HG03108 (cell line): ENCODE measurements at regions not wholly inside any gene's neighbourhood (a gene's known extent, or its start where the extent isn't known, plus 50 kb on each side); places are given as distances from the start of the nearest gene placed in this dataset.

ENCODE experiments used
- ATAC-seq: cut with Tn5 transposase; IDR thresholded peaks from one replicate; pipeline ENCODE4 v1.9.1; 2021; ENCODE audit warnings: moderate library complexity; ENCODE audit not compliant: unreplicated experiment

DNA sequence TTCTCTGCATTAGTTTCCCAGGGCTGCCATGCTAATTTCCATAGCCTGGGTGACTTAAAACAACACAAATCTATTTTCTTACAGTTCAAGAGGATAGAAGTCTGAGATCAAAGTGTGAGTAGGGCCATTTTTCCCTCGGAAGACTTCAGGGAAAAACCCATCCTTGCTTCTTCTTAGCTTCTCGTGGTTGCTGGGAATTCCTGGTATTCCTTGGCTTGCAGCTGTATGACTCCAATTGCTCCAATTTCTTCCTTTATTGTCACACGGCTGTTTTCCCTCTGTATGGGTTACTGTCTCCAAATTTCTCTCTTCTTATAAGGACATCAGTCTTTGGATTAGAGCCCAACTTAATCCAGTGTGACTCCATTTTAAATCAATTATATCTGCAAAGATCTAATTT is 128.4 kb upstream of the JAG1 start:
- ATAC-seq = no peak

DNA sequence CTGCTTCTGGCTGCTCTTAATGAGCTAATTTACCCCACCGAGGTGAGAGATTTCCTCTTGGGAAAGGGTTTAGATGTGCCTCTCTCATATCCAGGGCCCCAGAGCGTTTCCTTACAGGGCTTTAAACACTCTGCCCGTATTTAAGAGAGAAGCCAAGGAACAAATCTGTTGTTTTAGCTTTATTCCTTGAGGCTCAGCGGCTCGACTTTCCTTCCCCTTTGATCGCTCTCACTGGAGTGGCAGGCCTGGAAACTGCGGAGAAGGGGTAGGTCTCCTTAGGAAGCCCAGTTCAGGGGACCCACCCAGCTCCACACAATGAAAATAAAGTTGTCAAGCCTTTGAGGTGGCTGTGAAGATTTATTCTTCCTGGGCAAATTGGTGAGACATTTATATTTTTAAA is 132.0 kb upstream of the JAG1 start:
- ATAC-seq = no peak

DNA sequence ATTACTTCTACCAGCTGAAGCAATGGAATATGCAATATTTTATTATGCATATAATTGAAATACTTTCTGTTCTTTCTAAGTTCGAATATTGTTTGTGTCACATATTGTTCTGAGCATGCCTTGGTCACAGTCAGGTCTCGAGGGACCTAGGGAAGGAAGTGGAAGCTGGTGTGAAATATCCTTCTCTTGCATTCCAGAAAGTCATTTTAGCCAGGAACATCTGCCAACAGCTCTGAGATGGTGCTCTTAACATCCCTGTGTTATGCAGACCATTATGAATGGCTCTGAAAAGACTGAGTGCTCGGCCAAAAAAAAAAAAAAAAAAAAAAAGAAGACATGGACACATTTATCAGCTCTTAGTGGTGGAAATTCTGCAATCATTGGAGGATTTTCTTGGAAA is 132.7 kb upstream of the JAG1 start:
- no peak for ATAC-seq

DNA sequence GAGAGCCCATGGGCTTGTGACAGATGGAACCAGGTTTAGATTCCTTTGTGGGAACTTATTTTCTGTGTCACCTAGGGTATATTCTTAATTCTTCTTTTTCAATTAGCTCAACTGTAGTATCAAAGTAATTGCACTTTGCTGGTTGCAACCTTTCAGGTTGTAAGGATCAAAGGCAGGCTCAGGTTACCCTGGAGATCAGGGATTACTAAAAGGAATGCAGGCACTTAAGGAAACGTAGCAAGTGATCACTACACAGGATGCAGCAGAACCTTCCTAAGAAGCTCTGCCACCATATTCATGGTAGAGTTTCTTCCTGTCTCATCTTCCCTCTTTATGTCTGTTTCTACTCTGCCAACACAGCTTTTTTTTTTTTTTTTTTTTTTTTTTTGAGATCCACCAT is 133.2 kb upstream of the JAG1 start:
- no peak for ATAC-seq

DNA sequence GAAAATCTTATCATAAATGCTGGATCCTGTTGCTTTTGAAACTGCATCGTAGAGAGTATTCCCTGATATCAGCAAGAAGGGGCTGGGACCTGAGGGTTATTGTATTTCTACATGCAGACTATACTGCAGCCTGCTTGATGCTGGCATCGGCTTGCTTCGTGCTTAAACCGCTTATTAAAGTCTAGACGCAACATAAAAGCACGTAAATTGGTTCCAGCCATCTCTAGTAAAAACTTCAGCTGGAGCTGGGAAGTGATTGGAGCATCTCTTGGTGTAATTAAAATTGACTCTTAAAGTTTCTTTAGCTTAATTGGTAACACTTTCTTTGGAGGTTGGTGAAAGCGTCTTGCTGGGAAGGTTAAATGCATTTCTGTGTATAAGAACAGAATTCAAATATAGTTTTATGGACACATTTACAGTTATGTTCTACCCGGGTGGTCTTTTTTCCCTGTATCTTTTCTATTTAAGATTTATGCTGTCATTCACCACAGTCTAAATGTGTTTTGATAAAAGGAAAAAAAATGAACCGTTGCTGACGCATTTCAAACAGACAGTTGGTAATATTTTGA is 139.0 kb upstream of the JAG1 start:
- ATAC-seq = no peak

DNA sequence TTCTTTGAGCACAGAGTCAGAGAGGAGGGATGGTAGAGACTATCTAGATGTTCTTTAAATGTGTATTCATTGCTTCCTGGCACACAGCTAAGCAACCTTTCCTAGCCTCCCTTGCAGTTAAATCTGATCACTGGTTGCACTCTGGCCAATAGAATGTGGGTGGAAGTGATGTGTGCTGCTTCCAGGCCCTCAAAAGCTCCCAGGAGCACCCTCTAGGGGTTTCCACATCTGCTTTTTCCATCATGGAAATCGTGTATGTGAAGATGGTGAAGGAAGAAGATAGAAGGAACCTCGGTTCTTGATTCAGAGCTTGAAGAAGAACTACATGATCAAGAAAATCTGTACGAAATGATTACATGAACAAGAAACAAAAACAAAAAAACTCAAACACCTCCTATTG is 149.8 kb upstream of the JAG1 start:
- ATAC-seq = no peak

DNA sequence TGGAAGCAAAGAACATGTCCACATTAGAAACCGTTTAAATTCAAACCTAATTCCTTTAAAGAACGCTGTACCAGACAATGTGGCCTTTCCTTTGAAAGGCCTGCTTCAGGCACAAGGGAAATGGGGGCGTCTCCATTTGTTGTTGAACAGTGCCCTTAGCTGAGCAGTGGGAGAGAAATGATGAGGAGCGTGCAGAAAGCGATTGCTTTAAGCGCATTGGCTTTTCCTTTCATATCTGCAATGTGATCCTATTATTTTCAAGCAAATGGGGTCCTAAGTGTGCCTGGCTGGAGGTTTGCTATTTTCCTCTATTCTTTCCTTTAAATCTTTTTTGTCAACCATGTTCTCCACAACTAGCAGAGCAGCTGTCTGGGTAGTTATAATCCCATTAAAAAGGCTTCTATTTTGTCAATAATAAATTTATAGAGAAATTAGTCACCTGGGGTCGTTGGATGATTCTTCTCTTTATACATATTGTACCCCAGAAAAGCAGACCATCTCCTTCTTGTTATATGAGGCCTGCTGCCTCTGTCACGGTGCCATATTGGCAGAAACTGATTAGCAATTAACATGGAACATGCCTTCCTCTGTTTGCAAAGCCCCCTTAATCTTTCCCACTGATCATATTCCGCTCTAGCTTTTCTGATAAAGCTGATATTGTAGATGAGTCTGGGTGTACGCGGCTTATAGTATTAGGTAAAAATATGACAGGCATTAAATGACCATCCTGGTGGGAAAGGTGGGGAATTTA is 151.1 kb upstream of the JAG1 start:
- ATAC-seq = no peak

DNA sequence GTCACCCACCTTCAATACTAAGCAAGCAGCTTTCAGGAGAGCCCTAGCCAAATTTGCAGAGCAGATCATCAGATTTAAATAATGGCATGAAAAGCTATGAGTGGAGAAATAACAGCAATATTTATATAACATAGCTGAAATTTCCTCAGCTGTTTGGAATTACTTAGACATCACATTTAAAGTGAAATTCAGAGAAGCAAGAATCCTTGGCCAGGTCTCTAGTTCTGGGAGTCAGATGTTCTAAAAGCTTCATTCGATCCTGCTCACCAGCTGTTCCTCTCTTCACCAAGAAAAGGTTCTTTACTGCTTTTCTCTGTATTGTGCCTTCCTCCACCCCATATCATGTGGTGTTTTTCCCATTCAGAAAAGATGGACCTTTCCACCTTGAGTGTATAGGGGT is 152.3 kb upstream of the JAG1 start:
- ATAC-seq = no peak

DNA sequence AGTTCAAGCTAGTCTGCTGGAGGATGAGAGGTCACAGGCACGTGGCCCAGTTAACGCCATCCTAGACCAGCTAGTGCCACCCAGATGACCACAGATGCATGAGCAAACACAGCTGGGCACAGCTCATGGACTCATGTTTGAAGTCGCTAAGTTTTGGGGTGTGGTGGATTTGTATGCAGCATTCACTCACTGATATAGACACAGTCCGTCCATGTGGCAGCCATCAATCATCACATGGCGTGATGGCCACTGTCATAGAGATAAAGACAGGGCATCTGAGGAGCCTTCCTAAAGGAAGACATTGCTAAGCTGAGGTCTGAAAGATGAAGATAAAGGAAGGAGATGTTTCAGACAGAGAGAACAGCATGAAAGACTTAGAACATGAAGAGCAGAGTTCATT is 154.4 kb upstream of the JAG1 start:
- ATAC-seq = no peak

DNA sequence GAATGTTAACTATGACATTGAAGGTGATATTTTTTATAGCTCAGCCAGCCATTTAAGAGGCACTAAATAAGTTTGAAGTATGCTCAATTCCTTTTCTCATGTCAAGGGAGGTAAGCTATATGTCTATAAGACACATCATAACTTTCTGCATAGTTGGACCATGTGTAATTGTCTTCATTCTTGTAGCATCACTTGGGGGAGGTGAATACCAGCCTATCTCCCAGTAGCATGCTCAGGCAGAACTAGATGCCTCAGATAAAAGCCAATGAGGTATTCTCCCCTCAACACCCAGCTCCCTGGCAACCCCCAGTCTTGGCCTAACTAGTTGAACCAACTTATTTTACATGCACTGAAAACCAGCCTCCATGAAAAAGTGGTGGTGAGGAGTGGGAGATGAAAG is 158.3 kb upstream of the JAG1 start:
- ATAC-seq = no peak

DNA sequence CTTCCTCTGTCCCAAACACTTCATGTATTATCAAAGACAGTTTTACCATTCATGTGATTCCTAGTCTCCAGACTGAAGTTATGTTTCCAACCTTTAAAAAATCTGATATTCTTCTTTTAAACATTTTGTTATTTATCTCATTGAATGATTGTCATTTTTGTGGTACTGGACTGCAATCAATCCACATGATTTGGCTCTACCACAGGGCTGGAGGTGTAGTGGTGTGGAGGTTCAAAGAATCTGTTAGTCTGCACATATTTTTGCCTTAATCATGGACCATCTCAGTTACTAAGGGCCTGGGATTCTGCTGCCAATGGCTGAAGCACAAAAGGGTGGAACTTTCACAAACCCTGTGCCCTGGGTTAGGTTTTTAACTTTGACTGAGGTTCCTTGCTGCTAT is 164.1 kb upstream of the JAG1 start:
- no peak for ATAC-seq

DNA sequence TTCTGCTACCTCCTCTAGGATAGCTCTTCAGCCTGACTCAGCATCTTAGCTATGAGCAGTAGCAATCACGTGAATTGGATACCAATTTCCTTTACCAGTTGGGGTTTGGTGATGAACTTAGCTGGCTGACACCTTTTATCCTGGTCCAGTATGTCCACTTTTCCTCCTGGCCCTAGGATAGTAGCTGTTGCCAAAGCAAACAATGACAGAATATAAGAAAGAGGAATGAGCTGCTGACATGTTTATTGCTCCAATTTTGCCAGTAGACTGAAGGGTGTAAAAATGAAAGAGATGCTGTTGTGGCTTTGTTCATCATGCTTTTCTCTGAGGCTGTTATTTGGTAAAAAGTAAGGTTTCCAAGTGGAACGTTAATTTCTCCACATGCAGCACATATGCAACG is 168.3 kb upstream of the JAG1 start:
- no peak for ATAC-seq

DNA sequence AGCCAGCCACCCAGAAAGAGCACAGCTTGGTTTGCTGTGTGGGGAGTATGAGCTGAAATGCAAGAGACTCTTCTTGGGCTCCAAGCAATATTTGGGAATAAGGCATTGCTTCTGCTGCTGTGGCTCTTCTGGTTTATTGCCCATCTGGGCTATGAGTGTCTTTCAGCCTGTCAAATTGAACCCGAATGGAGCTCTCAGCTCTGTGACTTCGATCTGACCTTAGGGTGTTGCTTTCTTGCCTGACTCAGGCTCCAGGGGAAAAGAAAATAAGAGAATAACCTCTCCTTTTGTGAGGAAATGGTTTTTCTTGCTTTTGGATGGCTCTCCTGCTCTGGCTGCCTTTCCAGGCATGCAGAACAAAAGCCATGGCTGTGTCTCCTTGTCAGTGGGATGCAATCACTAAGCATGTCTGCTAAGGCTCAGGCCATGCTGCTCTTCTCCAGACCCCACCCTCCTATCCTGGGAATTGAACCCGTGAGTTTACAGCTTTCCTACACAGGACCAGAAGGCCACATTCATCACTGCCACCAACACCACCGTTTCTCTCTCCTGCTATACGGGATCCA is 169.4 kb upstream of the JAG1 start:
- no peak for ATAC-seq

DNA sequence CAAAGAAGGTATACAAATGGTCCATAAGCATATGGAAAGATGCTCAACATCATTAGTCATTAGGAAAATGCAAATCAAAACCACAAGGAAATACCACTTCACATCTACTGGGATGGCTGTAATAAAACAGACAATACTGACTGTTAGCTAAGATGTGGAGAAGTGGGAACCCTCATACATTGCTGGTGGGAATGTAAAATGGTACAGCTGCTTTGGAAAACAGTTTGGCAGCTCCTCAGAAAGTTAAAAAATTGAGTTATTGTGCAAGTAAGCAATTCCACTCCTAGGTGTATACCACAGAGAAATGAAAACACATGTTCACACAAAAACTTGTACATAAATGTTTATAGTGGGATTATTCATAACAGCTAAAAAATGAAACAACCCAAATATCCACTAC is 173.0 kb upstream of the JAG1 start:
- ATAC-seq = no peak

DNA sequence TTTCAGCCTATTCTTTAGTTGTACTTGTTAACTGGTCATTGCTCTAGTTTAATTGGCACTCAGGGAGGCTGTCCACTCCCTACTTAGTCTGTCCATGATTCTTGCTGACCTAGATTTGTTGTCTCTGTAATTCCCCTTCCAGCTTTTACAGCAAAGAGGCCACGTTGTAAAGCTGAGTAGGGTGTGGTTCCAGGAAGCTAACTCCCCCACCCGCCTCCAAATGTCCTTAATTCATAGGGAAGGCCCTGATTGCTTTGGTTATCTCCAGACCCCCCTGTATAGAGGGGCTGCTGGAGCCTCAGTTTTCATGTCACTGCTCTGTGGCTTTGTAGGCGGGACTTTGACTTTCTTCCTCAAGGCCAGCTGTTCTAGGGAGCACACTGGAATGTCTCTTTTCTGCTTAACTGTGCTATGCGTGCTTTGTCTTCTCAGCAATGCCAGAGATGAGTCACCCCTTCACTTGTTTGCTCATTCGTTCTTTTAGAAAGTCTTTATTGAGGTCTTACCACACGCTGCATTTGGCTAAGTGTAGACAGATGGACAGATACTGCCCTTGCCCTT is 175.1 kb upstream of the JAG1 start:
- no peak for ATAC-seq

DNA sequence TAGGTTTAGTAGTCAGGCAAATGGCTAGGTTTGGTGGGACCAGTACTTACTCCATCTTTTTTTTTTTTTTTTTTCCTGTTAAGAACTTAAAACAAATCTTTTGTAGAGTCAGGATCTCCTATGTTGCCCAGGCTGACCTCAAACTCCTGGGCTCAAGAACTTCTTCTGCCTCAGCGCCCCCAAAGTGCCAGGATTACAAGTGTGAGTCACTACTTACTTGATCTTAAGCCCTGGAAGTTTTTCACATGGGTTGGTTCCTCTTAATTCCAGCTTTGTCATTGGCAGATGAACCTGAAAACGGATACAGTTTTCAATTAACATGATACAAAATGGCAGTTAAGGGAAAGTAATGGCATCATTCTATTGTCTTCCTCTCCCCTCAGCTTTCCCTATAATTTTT is 179.4 kb upstream of the JAG1 start:
- no peak for ATAC-seq

DNA sequence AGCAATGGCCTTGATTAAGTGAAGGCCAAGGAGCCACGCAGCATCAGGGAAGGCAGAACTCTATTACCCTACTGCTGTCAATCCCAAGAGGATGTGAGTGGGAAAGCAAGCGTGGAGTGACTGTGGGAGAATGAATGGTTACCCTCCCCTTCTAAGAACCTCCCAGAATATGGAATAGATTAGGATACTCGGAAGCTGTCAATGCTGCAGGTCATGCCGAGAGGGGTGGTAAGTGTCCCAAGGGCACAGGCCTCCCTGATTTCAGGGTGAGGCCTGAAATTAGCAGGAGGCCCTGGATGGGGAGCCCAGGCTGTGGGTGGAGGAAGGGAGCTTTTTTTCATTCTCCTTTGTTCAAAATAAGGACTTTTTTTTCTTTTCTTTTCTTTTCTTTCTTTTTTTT is 179.9 kb upstream of the JAG1 start:
- no peak for ATAC-seq

DNA sequence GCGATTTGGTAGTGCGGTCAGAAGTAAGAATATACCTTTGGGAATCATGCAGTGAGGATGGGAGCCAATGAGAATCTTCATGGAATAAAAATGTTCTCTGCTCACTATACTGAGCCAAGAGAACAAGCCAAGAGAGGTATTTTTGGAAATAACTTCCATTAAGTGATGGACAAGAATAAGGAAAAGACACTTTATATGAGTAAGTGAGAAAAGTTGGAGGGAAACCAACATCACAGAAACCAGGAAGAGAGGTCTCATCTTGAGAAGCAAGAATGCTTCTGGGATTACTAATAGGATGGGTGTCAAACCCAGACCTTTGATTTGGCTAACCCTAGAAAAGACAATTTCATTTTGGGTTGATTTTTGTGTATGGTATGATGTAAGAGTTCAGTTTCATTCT is 181.2 kb upstream of the JAG1 start:
- ATAC-seq = no peak

DNA sequence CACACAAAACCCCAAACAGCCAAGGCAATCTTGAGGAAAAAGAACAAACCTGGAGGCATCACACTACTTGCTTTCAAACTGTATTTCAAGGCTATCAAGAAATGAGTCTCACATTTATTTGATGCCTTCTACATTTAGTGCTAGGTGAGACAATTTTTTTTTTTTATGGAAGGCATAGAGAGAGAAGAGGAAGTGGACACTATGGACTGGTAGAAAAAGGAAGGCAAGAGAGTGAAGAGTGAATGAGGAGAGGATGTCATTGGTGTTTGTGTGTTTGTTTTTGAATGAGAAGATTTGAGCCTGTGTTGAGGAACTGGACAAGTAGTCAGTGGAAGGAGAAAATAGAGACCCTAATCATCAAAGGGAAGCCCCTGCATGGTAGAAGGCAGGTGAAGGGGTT is 182.0 kb upstream of the JAG1 start:
- ATAC-seq = no peak

DNA sequence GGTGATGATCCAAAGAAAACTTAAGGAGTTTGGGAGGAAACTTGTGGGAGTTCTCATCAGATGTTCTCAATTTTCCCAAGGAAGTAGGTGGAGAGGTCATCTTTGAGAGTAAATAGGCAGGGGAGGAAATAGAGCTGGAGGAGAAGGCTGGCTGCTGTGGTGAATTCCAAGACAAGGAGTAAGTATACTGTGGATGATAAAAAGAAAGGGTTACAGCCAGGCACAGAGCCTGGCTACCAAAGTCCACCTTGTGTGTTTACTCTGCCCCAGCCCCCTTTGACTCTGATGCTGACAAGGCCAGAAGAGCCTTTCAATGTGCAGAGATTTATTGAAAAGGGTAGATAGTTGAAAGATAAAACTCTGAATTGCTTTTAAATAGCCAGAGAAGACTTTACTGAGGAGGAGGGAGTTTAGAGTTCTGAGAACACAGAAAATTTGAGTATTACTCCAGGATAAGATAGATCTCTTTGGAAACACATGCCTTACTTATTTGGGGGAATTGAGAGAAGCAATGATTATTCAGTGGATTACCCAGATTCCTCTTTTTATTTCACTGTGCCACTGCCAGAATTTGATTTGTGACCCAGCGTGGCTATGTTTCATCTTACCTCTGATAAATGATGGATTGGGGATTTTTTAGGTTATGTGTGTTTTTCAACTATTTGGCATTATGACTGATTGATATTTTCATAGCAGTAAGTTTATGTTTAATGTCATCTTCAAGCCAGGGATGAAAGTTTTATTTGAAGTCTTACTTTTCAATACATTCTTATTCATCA is 182.6 kb upstream of the JAG1 start:
- ATAC-seq = no peak

DNA sequence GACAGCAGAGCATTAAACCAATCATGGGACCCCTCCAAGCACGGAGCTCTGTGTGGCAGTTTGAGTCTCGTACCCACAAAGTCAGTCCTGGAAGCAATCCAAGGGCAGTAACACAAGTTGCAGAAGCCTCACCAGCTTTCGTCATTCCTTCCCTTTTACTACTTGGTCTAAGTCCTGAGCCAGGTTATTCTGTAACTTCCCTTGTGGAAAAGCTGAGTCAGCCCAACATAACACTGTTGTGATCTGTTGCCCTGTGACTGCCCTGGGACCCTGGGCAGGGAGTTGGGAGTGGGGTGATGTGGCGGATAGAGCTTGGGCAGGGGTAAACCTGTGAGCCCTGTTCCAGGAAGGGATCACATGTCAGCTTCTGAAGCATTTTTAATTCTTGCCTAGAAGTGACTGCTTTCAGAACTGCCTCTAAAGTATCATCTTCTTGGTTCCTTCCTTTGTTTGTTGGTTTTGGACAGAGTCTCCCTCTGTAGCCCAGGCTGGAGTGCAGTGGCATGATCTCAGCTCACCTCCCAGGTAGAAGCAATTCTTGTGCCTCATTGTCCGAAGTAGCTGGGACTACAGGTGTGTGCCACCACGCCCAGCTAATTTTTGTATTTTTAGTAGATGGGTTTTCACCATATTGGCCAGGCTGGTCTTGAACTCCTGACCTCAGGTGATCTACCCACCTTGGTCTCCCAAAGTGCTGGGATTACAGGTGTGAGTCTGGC is 183.7 kb upstream of the JAG1 start:
- ATAC-seq = no peak
